Stomach (tissue), 4 donors: ENCODE measurements at regions not wholly inside any gene's neighbourhood (a gene's known extent, or its start where the extent isn't known, plus 50 kb on each side); places are given as distances from the start of the nearest gene placed in this dataset.

Source experiments
- POLR2A ChIP-seq, 4 donors: fragments of 450-650 bp; IDR thresholded peaks; one replicate each; pipeline ENCODE4 v1.6.1; 2016; ENCODE audit warnings: antibody characterized with exemption in 4 of 4, control low read depth in 2 of 4, mild to moderate bottlenecking in 1 of 4, moderate library complexity in 1 of 4
- POLR2AphosphoS5 ChIP-seq, 3 donors: sonication (generic); formaldehyde crosslinking; IDR thresholded peaks; one replicate each; pipeline ENCODE4 v1.6.1; 2016; ENCODE audit warnings: antibody characterized with exemption in 3 of 3

DNA sequence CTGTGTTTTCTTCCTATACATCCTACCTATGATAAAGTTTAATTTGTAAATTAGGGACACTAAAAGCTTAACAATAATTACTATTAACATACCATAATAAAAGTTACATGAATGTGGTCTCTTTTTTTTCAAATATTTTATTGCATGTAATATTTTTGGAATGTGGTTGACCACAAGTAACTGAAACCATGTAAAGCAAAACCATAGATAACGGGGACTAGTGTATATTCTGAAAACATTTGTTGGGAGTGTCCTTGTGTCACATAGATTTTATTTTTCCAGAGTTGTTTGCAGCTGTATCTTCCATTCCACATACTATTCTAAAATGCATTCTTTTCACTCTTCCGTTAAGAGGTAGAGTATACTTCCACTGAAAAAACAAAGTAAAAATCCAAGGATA lies 200.4 kb downstream of the KIF18A start:
- TF ChIP-seq POLR2A (IDR thresholded peaks at IDR 0.05), result no peak
- no peak for TF ChIP-seq POLR2AphosphoS5 (IDR thresholded peaks at IDR 0.05)
